ENCODE measurements at regions not wholly inside any gene's neighbourhood (a gene's known extent, or its start where the extent isn't known, plus 50 kb on each side); places are given as distances from the start of the nearest gene placed in this dataset.
"Not testable (repeated sequence)": the region's sequence is repeated elsewhere in the genome, so short reads cannot be mapped to it uniquely, and the experiment has no call there.

DNA sequence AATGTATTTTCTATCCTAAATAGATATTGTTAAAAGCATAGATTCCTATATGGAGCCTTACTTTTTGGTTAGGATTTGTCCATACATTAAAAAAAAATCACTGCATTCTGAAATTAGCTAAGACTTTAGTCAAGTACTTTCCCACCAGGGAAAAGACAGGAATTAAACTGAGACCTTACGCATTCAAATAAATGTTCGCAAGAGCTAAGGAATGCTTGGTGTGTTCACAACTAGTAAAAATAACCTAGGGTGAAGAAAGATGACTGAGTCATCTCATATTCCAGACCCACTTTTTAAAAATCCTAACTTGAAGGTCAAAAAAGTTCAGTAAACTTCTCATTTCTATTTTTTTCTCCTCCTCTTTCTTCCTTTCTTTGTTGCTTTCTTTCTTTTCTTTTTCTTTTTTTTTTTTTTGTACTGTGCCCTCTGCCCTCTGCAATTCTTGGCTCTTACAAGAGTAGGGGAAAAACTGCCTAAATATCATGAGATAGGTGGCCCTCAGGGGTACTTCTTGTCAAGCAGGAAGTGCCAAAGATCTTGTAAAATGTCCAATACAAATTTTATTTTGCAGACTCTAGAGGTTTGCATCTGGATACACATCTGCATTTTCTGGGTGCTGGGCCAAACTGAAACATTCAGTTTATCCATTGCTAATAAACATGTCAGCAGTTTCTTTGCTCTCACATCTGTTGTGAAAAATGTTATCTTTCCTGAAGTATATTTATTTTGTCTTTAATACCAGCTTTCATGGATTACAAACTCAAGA lies 121.4 kb upstream of the GORAB start:
- Mint-ChIP-seq H3K27me3 (peaks cover 22% of the 10 kb centered on the region), H3K9me3 (no peaks in the 10 kb centered on the region), H3K27ac (no peak overlapping the region), H3K36me3 (no peaks in the 10 kb centered on the region), H3K4me3 (no peak overlapping the region), H3K4me1 (no peaks in the 10 kb centered on the region)
- ATAC-seq = no peak

DNA sequence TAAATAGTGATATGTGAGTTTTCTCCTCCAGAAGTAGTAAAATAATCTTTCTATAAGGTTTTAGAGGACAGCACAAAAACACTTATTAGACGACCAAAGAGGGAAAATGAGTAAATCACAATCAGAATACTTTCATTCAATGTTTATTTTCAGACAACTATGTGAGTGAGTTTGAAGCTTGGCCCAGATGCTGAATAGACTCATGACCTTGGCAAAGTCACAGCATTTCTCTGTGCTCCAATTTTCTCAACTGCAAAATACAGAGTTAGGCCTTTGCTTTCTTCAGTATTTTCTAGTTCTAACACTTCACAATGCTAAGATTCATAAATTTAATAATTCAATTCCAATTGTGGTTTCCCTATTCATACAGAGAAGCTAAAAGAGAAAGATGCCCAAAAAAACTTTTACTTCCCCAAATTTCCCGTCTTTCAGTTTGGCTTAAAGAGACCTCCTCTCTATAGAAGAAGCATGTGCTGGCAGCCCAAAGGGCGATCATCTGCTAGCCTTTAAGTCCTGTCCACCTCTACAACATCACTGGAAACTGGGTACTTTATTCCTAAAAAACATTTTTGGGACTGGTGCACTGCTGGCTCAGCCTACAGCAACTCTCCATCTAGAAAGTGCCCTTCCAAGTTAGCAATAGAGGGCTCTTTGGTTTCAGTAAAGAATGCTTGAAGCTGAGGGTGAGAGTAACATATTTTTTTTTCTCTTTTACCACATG lies 116.8 kb upstream of the GORAB start:
- Mint-ChIP-seq H3K27me3 (peaks cover 15% of the 10 kb centered on the region), H3K4me3 (no peak overlapping the region), H3K27ac (no peak overlapping the region), H3K4me1 (no peaks in the 10 kb centered on the region), H3K36me3 (no peaks in the 10 kb centered on the region), H3K9me3 (peaks cover 4% of the 10 kb centered on the region)
- no peak for ATAC-seq

DNA sequence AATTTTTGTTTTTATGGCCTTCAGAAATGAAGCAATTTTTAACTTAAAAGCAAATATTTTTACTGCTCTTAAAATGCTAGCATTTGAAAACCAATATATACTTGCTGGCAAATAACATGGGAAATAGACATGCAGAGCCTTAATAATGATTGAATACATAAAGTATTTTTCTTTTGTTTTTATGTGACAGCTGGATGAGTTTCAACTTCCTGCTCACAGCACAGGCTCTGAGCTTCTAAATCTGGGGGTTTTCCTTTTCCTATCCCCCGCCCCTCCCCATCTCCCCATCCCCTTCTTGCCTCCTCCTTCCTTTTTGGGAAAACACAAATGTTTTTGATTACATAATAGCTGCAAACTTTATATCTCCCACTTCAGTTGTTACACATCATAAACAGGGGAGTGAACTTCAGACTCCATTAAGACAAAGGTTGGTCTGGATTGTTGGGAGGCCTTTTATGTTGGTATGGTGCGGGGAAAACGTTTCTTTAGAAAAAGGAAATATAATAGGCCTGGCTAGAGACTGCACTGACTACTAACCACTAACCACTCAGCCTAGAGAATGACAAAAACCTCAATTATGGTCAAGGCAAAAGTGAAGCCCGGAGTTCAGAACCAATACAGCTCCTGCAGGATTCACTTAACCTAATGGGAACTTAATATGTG lies 116.1 kb upstream of the GORAB start:
- H3K36me3 Mint-ChIP-seq = no peaks in the 10 kb centered on the region
- no peak for ATAC-seq
- H3K27ac Mint-ChIP-seq = no peak overlapping the region
- no peaks in the 10 kb centered on the region for H3K4me1 Mint-ChIP-seq
- peaks cover 4% of the 10 kb centered on the region for H3K9me3 Mint-ChIP-seq
- H3K4me3 Mint-ChIP-seq = no peak overlapping the region
- peaks cover 8% of the 10 kb centered on the region for H3K27me3 Mint-ChIP-seq

DNA sequence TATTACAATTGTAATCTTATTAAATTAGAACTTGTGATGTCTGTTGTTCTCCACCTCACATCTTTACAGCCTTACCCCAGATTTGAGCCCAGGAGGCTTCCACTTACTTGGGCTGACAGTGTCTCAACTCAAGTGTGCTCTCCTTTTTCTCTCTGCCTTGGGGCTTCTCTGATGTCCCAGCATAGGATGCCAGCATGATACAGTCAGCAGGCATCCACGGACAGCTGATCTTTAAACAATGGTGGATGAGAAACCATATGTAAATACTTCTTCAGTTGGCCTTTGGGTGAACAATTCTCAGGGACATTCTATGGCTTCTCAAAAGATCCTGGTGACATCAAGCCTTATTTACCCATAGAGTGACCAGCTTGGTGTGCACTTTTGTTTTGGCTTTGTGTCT lies 107.6 kb upstream of the GORAB start:
- H3K27ac Mint-ChIP-seq = no peak overlapping the region
- H3K9me3 Mint-ChIP-seq = peaks cover 5% of the 10 kb centered on the region
- ATAC-seq = no peak
- no peaks in the 10 kb centered on the region for H3K36me3 Mint-ChIP-seq
- no peaks in the 10 kb centered on the region for H3K4me1 Mint-ChIP-seq
- H3K4me3 Mint-ChIP-seq = no peak overlapping the region
- H3K27me3 Mint-ChIP-seq = peaks cover 43% of the 10 kb centered on the region

DNA sequence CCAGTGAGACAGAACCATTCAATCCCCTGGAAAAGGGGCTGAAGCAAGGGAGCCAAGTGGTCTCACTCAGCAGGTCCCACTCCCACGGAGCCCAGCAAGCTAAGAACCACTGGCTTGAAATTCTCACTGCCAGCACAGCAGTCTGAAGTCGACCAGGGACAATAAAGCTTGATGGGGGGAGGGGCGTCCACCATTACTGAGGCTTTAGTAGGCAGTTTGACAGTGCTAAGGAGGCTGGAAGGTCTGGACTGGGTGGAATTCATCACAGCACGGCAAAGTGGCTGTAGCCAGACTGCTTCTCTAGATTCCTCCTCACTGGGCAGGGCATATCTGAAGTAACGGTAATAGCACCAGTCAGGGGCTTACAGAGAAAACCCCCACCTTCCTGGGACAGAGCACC lies 105.4 kb upstream of the GORAB start:
- no peaks in the 10 kb centered on the region for H3K36me3 Mint-ChIP-seq
- H3K27me3 Mint-ChIP-seq = peaks cover 46% of the 10 kb centered on the region
- no peak overlapping the region for H3K27ac Mint-ChIP-seq
- H3K4me3 Mint-ChIP-seq = no peak overlapping the region
- ATAC-seq = no peak
- H3K9me3 Mint-ChIP-seq = peaks cover 5% of the 10 kb centered on the region
- no peaks in the 10 kb centered on the region for H3K4me1 Mint-ChIP-seq

DNA sequence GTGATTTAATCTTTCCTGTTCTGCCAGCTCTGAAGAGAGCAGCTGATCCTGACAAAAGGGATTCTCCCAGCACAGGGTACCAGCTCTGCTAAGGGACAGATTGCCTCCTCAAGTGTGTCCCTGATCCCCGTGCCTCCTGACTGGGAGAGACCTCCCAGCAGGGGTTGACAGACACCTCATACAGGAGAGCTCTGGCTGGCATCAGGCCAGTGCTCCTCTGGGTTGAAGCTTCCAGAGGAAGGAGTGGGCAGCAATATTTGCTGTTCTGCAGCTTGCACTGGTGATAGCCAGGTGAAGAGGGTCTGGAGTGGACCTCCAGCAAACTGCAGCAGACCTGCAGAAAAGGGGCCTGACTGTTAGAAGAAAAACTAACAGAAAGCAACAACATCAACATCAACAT lies 105.0 kb upstream of the GORAB start:
- H3K36me3 Mint-ChIP-seq, H3K4me1 Mint-ChIP-seq, H3K9me3 Mint-ChIP-seq, H3K4me3 Mint-ChIP-seq, H3K27ac Mint-ChIP-seq, ATAC-seq: not testable (repeated sequence)
- peaks cover 46% of the 10 kb centered on the region for H3K27me3 Mint-ChIP-seq

DNA sequence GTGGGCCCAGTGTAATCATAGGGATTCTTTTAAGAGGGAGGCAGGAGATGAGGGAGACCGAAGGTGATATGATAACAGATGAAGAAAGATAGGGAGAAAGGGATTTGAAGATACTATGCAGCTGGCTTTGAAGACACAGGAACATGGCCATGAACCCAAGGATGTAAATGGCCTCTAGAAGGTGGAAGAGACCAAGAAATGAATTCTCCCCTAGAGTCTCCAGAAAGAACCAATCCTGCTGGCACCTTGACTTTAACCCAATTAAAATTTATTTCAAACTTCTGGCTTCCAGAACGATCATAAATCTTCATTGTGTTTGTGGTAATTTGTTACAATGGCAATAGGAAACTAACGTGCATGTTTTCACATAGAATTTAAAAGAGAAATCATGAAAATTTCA lies 95.0 kb upstream of the GORAB start:
- H3K4me1 Mint-ChIP-seq = no peaks in the 10 kb centered on the region

DNA sequence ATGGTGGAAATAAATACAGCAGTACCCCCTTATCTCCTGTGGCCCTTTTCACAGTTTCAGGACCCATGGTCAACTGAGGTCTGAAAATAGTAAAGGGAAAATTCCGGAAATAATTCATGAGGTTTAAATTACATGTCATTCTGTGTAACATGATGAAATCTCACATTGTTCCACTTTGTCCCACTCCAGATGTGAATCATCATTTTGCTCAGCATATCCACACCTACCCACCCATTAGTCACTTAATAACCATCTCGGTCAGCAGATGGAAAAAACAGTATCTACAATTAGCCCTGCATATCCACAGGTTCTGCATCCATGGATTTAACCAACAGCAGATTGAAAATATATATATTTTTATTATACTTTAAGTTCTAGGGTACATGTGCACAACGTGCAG lies 86.9 kb upstream of the GORAB start:
- Mint-ChIP-seq H3K4me1 (no peaks in the 10 kb centered on the region), H3K36me3 (no peaks in the 10 kb centered on the region), H3K27me3 (no peaks in the 10 kb centered on the region), H3K4me3 (no peak overlapping the region), H3K27ac (no peak overlapping the region), H3K9me3 (no peaks in the 10 kb centered on the region)
- ATAC-seq = no peak

More for the DNA sequence above, 95.0 kb upstream of the GORAB start:
- H3K27me3 Mint-ChIP-seq = no peaks in the 10 kb centered on the region
- no peaks in the 10 kb centered on the region for H3K36me3 Mint-ChIP-seq
- no peak overlapping the region for H3K27ac Mint-ChIP-seq
- ATAC-seq = no peak
- H3K4me3 Mint-ChIP-seq = no peak overlapping the region
- H3K9me3 Mint-ChIP-seq = no peaks in the 10 kb centered on the region

DNA sequence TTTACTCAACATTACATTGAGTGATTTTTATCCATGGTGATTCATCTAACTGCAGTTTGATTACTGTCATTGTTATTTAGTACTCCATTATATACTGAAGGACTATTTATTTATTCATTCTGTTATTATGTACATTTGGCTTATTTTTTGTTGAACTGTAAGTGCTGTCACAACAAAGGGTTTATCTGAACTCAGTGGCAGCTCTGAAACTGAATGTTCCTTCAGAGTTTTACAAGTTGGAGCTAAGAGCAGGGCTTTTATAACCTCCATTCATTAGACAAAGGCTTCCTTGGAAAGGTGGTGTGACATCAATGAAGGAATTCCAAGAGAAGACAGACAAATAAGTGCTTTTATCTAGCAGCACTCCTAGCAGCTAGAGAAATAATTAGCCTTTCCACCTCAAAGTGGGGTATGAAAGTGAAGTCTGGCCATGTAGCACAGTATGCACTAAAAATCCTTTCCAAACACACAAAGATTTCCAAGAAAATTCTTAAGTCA lies 83.3 kb upstream of the GORAB start:
- no peaks in the 10 kb centered on the region for H3K27me3 Mint-ChIP-seq
- H3K36me3 Mint-ChIP-seq = no peaks in the 10 kb centered on the region
- no peak overlapping the region for H3K4me3 Mint-ChIP-seq
- H3K4me1 Mint-ChIP-seq = no peaks in the 10 kb centered on the region
- ATAC-seq = no peak
- H3K27ac Mint-ChIP-seq = no peak overlapping the region
- H3K9me3 Mint-ChIP-seq = peaks cover 16% of the 10 kb centered on the region

DNA sequence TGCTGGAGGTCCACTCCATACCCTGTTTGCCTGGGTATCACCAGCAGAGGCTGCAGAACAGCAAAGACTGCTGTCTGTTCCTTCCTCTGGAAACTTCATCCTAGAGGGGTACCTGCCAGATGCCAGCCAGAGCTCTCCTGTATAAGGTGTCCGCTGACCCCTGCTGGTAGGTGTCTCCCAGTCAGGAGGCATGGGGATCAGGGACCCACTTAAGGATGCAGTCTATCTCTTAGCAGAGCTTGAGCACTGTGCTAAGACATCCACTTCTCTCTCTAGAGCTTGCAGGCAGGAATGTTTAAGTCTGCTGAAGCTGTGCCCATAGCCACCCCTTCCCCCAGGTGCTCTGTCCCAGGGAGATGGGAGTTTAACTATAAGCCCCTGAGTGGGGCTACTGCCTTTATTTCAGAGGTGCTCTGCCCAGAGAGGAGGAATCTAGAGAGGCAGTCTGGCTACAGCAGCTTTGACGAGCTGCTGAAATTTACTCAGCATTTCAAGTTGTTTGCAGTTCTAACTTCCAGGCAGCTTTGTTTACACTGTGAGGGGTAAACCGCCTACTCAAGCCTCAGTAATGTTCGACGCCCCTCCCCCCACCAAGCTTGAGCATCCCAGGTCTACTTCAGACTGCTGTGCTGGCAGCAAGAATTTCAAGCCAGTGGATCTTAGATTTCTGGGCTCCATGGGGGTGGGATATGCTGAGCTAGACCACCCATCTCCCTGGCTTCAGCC lies 74.5 kb upstream of the GORAB start:
- not testable (repeated sequence) for H3K4me3 Mint-ChIP-seq, H3K36me3 Mint-ChIP-seq, ATAC-seq, H3K4me1 Mint-ChIP-seq, H3K27ac Mint-ChIP-seq
- peaks cover 15% of the 10 kb centered on the region for H3K27me3 Mint-ChIP-seq
- H3K9me3 Mint-ChIP-seq = peaks cover 17% of the 10 kb centered on the region

DNA sequence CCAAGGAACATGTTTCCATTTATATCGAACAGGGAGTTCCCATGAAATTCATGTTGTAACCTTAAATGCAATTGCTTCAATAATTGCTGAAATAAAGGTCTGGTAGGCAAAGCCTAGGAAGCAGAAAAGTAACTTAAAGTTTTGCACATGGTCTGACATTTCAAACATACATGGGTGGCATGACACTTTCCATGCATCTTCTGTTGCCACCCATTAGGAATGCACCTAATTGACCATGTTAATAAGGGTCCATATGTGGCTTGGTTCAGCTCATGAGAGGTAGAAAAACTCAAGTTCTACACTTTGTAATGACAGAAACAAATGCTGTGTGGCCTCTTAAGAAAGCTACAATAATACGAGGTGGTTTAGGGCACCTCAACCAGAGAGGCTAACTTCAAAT lies 72.0 kb upstream of the GORAB start:
- Mint-ChIP-seq H3K36me3 (no peaks in the 10 kb centered on the region), H3K4me1 (no peaks in the 10 kb centered on the region)

DNA sequence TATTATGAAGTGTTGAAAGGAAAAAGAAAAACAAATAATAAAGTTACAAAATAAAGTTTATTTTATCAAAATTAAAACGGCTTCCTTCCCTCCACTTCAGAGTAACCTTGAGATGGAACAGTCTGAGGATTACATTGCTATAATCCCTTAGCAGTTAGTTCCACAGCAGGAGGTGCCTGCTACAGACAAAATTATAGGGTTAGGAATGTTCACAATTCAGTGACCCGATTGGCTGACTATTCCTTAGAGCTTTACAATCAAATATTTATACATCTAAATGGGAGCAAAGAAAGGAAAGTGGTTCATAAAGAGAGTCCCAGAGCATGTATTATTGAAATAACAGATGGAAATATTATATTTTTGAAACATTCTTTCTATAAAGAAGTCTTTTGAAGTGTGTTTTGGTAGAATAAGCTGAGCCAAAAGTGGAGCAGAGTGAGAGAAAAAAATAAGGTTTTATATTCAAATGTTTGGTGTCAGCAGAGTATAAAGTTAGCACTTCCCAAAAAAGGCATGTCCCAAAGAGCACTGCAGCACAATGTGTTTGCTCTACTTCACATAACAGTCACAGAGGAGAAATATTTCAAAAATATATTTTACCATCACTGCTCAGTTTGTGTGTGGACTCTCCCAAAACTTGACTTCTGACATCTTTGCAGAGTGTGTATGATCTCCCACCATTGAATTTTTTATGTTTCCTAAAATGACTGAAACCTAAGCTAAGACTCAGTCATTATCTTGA lies 71.4 kb upstream of the GORAB start:
- Mint-ChIP-seq H3K9me3 (peaks cover 6% of the 10 kb centered on the region), H3K4me3 (no peak overlapping the region), H3K36me3 (no peaks in the 10 kb centered on the region), H3K27ac (no peak overlapping the region), H3K4me1 (no peaks in the 10 kb centered on the region), H3K27me3 (peaks cover 15% of the 10 kb centered on the region)
- no peak for ATAC-seq

More for the DNA sequence above, 72.0 kb upstream of the GORAB start:
- Mint-ChIP-seq H3K27me3 (peaks cover 15% of the 10 kb centered on the region), H3K4me3 (no peak overlapping the region), H3K27ac (no peak overlapping the region), H3K9me3 (peaks cover 7% of the 10 kb centered on the region)
- ATAC-seq = no peak

DNA sequence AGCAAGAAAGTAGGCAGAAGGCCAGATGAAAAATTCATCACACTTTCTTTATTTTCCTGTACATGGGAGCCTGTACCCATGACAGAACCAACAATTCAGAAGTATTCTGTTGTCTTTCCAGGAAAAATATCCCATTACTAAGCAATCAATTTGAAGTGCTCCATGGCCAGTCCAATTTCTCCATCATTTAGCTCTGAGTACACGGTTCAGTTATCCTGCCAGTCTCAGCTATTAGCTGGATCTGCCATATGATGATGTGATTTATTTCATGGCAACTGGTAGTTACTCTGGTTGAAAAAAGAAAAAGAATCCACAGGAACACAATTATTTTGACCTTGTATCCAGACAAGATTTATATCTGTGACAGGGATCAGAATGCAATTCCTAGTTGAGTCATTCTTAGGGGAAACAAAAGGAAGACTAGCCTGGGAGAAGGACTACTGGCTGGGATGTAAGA lies 70.6 kb upstream of the GORAB start:
- Mint-ChIP-seq H3K36me3 (no peaks in the 10 kb centered on the region), H3K4me3 (no peak overlapping the region), H3K27me3 (peaks cover 15% of the 10 kb centered on the region), H3K4me1 (no peaks in the 10 kb centered on the region), H3K27ac (no peak overlapping the region), H3K9me3 (peaks cover 6% of the 10 kb centered on the region)
- ATAC-seq = no peak

DNA sequence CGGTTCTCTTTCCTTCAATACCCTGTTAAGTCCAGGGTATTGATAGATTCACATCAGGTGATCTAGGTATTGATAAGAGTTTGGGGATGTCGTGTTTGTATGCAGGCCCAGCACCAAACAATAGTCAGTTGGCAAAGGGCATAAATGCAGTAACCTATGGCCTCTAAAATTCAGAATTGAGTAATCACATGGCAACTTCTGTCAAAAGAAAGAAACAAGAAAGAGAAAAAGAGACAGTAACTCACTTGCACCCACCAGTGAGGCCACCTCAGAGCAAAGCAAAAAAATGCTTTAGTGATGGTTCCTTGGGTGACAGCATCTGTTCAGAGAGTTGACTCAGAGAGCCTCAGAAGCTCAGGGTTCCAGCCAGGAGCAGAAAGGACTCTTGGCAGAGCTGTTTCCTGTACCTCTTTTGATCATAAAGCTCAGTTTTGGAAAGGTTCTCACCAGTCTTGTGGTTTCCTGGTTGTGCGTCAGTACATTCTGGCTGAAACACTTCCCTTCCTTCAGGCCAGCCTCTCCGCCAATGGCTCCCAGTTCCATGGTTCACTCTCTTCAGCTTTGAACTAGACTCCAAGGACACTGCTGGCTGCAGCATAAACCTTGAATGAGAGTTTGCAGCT lies 70.1 kb upstream of the GORAB start:
- Mint-ChIP-seq H3K9me3 (peaks cover 6% of the 10 kb centered on the region), H3K27ac (no peak overlapping the region), H3K4me3 (no peak overlapping the region), H3K4me1 (no peaks in the 10 kb centered on the region), H3K27me3 (peaks cover 15% of the 10 kb centered on the region), H3K36me3 (no peaks in the 10 kb centered on the region)
- ATAC-seq = no peak
